ENCODE measurements at regions not wholly inside any gene's neighbourhood (a gene's known extent, or its start where the extent isn't known, plus 50 kb on each side); places are given as distances from the start of the nearest gene placed in this dataset.

DNA sequence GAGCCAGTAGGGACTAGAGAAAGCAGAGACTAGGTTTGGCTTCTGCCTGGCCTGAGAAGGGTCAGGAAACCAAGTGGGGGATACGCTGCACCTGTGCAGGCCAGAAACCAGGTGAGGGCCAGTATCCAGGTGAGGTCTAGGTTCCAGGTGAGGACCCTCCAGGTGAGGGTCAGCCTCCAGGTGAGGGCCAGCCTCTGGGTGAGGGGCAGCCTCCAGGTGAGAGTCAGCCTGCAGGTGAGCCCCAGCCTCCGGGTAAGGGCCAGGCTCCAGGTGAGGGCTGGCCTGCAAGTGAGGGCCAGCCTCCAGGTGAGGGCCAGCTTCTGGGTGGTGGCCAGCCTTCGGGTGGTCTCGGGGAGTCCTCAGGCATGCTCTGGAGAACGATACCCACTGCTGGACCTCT, 238.8 kb downstream of the USP46 start:
- no peaks in the 10 kb centered on the region for H4K20me1 ChIP-seq (ENCODE audit: insufficient read depth)
- H3K4me3 ChIP-seq (replicated peaks in 1 of 2; ENCODE audit: low read depth in 1 of 2, low read length in 2 of 2): no peak overlapping the region
- H3K9me3 ChIP-seq (ENCODE audit: control insufficient read depth in 1 of 2, insufficient read depth in 1 of 2, low read depth in 1 of 2, low read length in 2 of 2): no peaks in the 10 kb centered on the region
- TF ChIP-seq, protein P1, sequence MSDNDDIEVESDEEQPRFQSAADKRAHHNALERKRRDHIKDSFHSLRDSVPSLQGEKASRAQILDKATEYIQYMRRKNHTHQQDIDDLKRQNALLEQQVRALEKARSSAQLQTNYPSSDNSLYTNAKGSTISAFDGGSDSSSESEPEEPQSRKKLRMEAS (IDR thresholded peaks at IDR 0.05): no peak
- H3K4me1 ChIP-seq (ENCODE audit: control insufficient read depth in 1 of 2, insufficient read depth in 2 of 2, low read length in 2 of 2): no peaks in the 10 kb centered on the region
- no peaks in the 10 kb centered on the region for H3K9me2 ChIP-seq (ENCODE audit: insufficient read depth)
- H3K79me2 ChIP-seq (ENCODE audit: insufficient read depth, low read length): no peaks in the 10 kb centered on the region
- no peak for ATAC-seq
- POLR2A ChIA-PET: no interaction called here
- no peak overlapping the region for H3K9ac ChIP-seq (ENCODE audit: low read length)
- no peak overlapping the region for H2AFZ ChIP-seq (ENCODE audit: low read depth, low read length, poor library complexity, severe bottlenecking)
- no peaks in the 10 kb centered on the region for H3K27me3 ChIP-seq (ENCODE audit: insufficient read depth, low read length)
- DNase-seq (ENCODE audit: low read depth, low spot score): no peak
- RAD21 ChIA-PET (ENCODE audit: low non-redundant PET in 1 of 2, low total read pairs in 2 of 2, uncharacterized antibody in 2 of 2, unreplicated experiment in 2 of 2): no interaction called here
- intact Hi-C loops (cut with micrococcal nuclease): no loop called here
- no TSS peak for BruUV-seq (replicated peaks)
- no peak overlapping the region for H3K27ac ChIP-seq (ENCODE audit: low read depth, low read length)
- no peaks in the 10 kb centered on the region for H3K36me3 ChIP-seq (ENCODE audit: control insufficient read depth in 1 of 2, insufficient read depth in 2 of 2, low read length in 2 of 2)
- H3K4me2 ChIP-seq (ENCODE audit: low read length): no peak overlapping the region
- CTCF ChIA-PET: interaction anchor here (0.5 kb wide), 1 partner anchor 566 kb away, joined by 3 read pairs; no protein-coding TSS in a partner anchor

DNA sequence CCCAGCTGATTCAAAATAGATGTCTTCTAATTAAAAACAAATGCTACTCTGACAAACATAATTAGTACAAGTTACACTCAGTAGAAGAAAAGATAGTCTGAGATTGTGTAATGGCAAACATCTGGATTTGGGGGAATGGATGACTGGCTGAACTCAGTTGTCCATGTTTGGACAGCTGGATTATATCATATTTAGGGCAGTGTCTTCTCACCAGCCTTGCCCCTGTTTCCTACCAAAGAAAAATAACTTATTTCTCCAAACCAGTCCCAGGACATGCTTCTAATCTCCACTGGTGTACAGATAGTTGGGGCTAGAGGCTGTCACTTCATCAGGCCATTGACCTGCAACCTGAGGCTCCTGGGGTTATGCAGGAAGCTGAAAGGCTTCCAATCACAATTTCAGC, 237.3 kb downstream of the USP46 start:
- no peak for ATAC-seq
- Histone ChIP-seq H3K4me1 (ENCODE audit: control insufficient read depth in 1 of 2, insufficient read depth in 2 of 2, low read length in 2 of 2) (no peaks in the 10 kb centered on the region), H3K9me2 (ENCODE audit: insufficient read depth) (no peaks in the 10 kb centered on the region), H3K27ac (ENCODE audit: low read depth, low read length) (no peak overlapping the region), H3K4me2 (ENCODE audit: low read length) (no peak overlapping the region), H2AFZ (ENCODE audit: low read depth, low read length, poor library complexity, severe bottlenecking) (no peak overlapping the region), H3K9me3 (ENCODE audit: control insufficient read depth in 1 of 2, insufficient read depth in 1 of 2, low read depth in 1 of 2, low read length in 2 of 2) (no peaks in the 10 kb centered on the region), H3K27me3 (ENCODE audit: insufficient read depth, low read length) (no peaks in the 10 kb centered on the region), H3K79me2 (ENCODE audit: insufficient read depth, low read length) (no peaks in the 10 kb centered on the region), H3K4me3 (replicated peaks in 1 of 2; ENCODE audit: low read depth in 1 of 2, low read length in 2 of 2) (no peak overlapping the region), H3K36me3 (ENCODE audit: control insufficient read depth in 1 of 2, insufficient read depth in 2 of 2, low read length in 2 of 2) (no peaks in the 10 kb centered on the region), H4K20me1 (ENCODE audit: insufficient read depth) (no peaks in the 10 kb centered on the region), H3K9ac (ENCODE audit: low read length) (no peak overlapping the region)
- ChIA-PET CTCF (no interaction called here), POLR2A (no interaction called here), RAD21 (ENCODE audit: low non-redundant PET in 1 of 2, low total read pairs in 2 of 2, uncharacterized antibody in 2 of 2, unreplicated experiment in 2 of 2) (no interaction called here)
- no TSS peak for BruUV-seq (replicated peaks)
- intact Hi-C loops (cut with micrococcal nuclease): no loop called here
- TF ChIP-seq ZNF274 (IDR thresholded peaks at IDR 0.05; ENCODE audit: low read depth, low read length): no peak
- TF ChIP-seq, protein P2, sequence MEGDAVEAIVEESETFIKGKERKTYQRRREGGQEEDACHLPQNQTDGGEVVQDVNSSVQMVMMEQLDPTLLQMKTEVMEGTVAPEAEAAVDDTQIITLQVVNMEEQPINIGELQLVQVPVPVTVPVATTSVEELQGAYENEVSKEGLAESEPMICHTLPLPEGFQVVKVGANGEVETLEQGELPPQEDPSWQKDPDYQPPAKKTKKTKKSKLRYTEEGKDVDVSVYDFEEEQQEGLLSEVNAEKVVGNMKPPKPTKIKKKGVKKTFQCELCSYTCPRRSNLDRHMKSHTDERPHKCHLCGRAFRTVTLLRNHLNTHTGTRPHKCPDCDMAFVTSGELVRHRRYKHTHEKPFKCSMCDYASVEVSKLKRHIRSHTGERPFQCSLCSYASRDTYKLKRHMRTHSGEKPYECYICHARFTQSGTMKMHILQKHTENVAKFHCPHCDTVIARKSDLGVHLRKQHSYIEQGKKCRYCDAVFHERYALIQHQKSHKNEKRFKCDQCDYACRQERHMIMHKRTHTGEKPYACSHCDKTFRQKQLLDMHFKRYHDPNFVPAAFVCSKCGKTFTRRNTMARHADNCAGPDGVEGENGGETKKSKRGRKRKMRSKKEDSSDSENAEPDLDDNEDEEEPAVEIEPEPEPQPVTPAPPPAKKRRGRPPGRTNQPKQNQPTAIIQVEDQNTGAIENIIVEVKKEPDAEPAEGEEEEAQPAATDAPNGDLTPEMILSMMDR (IDR thresholded peaks at IDR 0.05 in 2 of 3, conservative IDR thresholded peaks at IDR 0.05 in 1 of 3; ENCODE audit: borderline replicate concordance in 1 of 3, insufficient read depth in 1 of 3, low read depth in 2 of 3, low read length in 2 of 3): no peak
- DNase-seq (ENCODE audit: low read depth, low spot score): no peak
